Central memory CD8-positive, alpha-beta T cell (primary cell): ENCODE measurements at regions not wholly inside any gene's neighbourhood (a gene's known extent, or its start where the extent isn't known, plus 50 kb on each side); places are given as distances from the start of the nearest gene placed in this dataset.
"Not testable (repeated sequence)": the region's sequence is repeated elsewhere in the genome, so short reads cannot be mapped to it uniquely, and the experiment has no call there.

ENCODE experiments used
- ATAC-seq: fragments of 150-1000 bp; cut with Tn5 transposase; replicated peaks from 2 replicates; pipeline ENCODE4 v1.10.0; 2022; ENCODE audit warnings: mild to moderate bottlenecking, moderate FRiP score, moderate number of reproducible peaks; ENCODE audit not compliant: poor library complexity, severe bottlenecking; ENCODE audit errors: extremely low read depth
- DNase-seq, 2 donors: peaks; one replicate each; pipeline ENCODE4 v3.0.0; 2021; ENCODE audit warnings: low spot score in 2 of 2
- H3K27ac Mint-ChIP-seq: one replicate; pipeline ENCODE4 v1.8.0; 2022; ENCODE audit warnings: low read depth, mild to moderate bottlenecking, moderate library complexity, mixed read lengths
- H3K27me3 Mint-ChIP-seq: one replicate; pipeline ENCODE4 v1.8.0; 2022; ENCODE audit warnings: mixed read lengths
- H3K36me3 Mint-ChIP-seq: one replicate; pipeline ENCODE4 v1.8.0; 2022; ENCODE audit warnings: mild to moderate bottlenecking, moderate library complexity, mixed read lengths; ENCODE audit not compliant: insufficient read depth
- H3K4me1 Mint-ChIP-seq: one replicate; pipeline ENCODE4 v1.8.0; 2022; ENCODE audit warnings: mixed read lengths
- H3K4me3 Mint-ChIP-seq: one replicate; pipeline ENCODE4 v1.8.0; 2022; ENCODE audit warnings: mild to moderate bottlenecking, moderate library complexity, mixed read lengths
- H3K9me3 Mint-ChIP-seq: one replicate; pipeline ENCODE4 v1.8.0; 2022; ENCODE audit warnings: mixed read lengths

DNA sequence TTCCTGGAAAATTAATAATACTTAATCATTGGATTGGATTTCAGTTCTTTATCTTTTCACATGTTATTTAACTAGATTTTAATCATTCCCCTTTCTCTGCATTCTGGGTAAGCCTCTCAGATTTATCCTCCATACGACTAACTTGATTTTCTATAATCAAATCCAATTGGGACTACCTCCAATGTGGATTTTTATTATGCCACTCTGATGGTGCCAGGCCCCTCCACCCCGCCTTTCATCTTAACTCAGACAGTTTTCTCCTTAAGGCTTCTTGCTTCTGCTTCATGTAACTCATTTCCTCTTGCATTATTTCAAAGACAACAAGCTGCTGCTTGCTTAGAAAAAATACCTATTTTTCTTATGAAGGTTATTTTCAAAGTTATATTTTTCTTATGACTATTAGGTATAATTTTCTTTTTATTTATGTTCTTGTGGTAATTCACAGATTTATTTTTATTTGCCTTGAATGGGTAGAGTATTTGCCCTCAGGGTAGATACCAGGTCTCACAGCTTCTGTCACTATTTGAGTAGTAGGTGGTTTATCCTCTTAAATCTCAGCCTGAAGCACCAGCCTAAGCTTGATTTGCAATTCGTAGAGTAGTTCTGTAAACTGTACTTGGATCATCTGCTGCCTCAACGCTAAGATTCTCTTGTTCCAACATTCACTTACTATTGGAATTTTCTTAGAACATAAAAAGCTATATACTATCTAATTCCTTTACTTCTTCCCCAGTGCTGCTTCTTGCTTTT, 659.0 kb upstream of the ARRDC3 start:
- H3K4me3 Mint-ChIP-seq = no peak overlapping the region
- ATAC-seq (no peak), DNase-seq (no peak)
- H3K4me1 Mint-ChIP-seq = no peaks in the 10 kb centered on the region
- H3K36me3 Mint-ChIP-seq = no peaks in the 10 kb centered on the region
- no peaks in the 10 kb centered on the region for H3K27me3 Mint-ChIP-seq
- no peak overlapping the region for H3K27ac Mint-ChIP-seq
- H3K9me3 Mint-ChIP-seq = peaks cover 16% of the 10 kb centered on the region

DNA sequence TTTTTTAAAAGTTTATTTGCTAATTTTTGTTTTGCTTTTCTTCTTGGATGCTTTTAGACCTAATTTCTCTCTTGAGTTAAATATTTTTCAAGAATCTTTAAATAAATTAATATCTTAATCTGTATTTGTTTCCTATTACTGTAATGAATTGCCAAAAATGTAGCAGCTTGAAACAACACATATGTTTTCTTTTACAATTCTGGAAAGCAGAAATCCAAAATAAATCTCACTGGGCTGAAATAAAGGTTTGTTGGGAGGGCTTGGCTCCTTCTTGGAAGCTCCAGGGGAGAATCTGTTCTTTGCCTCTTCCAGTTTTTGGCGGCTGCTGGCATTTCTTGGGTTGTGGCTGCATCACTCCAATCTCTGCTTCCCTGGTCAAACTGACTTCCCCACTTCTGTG, 658.1 kb upstream of the ARRDC3 start:
- Mint-ChIP-seq H3K9me3 (peaks cover 16% of the 10 kb centered on the region), H3K27ac (no peak overlapping the region), H3K27me3 (no peaks in the 10 kb centered on the region), H3K4me1 (no peaks in the 10 kb centered on the region), H3K36me3 (no peaks in the 10 kb centered on the region), H3K4me3 (no peak overlapping the region)
- DNase-seq = no peak
- no peak for ATAC-seq

DNA sequence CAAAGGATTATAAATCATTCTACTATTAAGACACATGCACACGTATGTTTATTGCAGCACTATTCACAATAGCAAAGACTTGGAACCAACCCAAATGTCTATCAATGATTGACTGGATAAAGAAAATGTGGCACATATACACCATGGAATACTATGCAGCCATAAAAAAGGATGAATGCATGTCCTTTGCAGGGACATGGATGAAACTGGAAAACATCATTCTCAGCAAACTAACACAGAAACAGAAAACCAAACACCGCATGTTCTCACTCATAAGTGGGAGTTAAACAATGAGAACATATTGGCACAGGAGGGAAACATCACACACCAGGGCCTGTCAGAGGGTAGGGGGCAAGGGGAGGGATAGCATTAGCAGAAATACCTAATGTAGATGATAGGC, 646.7 kb upstream of the ARRDC3 start:
- H3K9me3 Mint-ChIP-seq, H3K4me1 Mint-ChIP-seq, DNase-seq, H3K4me3 Mint-ChIP-seq, H3K27ac Mint-ChIP-seq, H3K27me3 Mint-ChIP-seq, ATAC-seq, H3K36me3 Mint-ChIP-seq: not testable (repeated sequence)

- Mint-ChIP-seq H3K27me3 (no peaks in the 10 kb centered on the region), H3K9me3 (peaks cover 6% of the 10 kb centered on the region), H3K4me1 (no peaks in the 10 kb centered on the region), H3K27ac (no peak overlapping the region), H3K36me3 (peaks cover 2% of the 10 kb centered on the region), H3K4me3 (no peak overlapping the region)
- ATAC-seq = no peak
- no peak for DNase-seq
Observed at GRCh38 chr5:92023555-92023954, 640.4 kb upstream of the ARRDC3 start.

DNA sequence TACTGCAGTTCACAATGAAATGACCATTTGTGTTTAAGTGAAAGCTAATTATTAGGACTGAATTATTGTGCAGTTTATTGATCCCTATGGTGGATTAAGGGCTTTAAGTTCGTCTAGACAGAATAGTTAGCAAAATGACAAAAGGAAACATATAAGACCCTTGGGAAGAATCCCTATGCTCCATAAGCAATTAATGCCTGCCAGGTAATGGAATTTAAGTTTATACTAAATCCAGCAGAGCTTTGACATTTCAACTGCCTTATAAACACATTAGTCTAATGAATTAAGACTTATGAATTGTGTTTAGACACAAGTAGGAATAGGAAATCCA, 640.0 kb upstream of the ARRDC3 start:
- no peak for ATAC-seq
- Mint-ChIP-seq H3K9me3 (peaks cover 6% of the 10 kb centered on the region), H3K36me3 (peaks cover 2% of the 10 kb centered on the region), H3K27ac (no peak overlapping the region), H3K27me3 (no peaks in the 10 kb centered on the region), H3K4me1 (no peaks in the 10 kb centered on the region), H3K4me3 (no peak overlapping the region)
- no peak for DNase-seq

DNA sequence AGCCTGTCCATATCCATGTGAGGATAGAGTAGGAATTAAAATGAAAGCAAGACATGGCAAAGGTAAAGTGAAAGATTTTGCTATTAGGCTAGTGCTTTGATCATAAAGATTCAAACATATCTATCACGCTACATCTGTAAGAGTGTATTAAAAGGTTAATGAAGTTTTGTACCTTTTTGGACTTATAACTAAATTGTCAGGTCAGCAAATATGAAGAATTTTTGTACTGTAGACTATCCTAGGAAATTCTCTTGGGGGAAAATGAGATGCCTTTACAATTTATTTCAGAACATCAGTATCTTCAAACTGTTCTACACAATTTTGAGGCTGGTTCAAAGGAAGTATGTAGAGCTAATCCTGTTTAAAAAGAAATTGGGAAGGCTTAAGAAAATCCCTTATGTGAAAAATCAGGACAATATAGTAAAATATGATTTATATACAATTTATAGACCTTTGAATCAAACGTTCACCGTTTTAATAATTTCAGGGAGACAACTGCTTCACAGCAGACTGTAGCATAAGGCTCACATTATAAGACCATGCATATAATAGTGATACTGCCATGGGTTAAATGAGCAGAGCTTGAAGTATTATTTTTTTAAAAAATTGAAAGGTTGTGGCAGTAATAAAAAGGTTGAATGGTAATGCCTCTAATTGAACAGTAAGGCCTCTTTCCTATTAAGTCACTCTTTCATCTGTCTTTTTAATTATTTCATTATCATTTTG, 639.5 kb upstream of the ARRDC3 start:
- Mint-ChIP-seq H3K4me1 (no peaks in the 10 kb centered on the region), H3K27me3 (no peaks in the 10 kb centered on the region), H3K27ac (no peak overlapping the region), H3K36me3 (peaks cover 2% of the 10 kb centered on the region), H3K9me3 (peaks cover 6% of the 10 kb centered on the region), H3K4me3 (no peak overlapping the region)
- ATAC-seq (no peak), DNase-seq (no peak)

DNA sequence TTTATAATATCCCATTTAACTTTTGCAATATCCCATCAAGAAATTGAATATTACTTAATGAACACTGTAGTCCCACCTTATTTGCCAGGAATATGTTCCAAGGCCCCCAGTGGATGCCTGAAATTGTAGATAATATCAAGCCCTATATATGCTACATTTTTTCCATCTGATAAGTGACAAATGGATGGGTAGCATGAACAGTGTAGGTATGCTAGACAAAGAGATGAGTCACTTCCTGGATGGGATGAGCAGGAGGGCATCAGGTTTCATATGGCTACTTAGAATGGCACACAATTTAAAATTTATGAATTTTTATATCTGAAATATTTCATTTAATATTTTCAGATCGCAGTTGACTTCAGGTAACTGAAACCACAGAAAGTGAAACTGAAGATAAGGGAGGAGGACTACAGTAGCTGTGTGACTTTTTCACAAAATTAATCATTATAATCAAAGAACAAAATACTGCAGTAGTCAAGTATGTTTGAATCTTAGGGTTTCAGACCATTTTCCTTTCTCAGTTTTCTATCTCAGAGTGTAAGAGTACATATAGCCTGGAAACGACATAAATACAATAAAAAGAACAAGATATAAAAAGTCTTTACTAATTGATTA, 636.4 kb upstream of the ARRDC3 start:
- ATAC-seq (no peak), DNase-seq (no peak)
- Mint-ChIP-seq H3K27me3 (no peaks in the 10 kb centered on the region), H3K4me3 (no peak overlapping the region), H3K4me1 (no peaks in the 10 kb centered on the region), H3K9me3 (peaks cover 10% of the 10 kb centered on the region), H3K27ac (no peak overlapping the region), H3K36me3 (peaks cover 2% of the 10 kb centered on the region)

- no peaks in the 10 kb centered on the region for H3K27me3 Mint-ChIP-seq
- no peak overlapping the region for H3K4me3 Mint-ChIP-seq
Observed at GRCh38 chr5:92017776-92018175, 634.7 kb upstream of the ARRDC3 start.

GRCh38 chr5:92011845-92012244, 628.7 kb upstream of the ARRDC3 start:
- not testable (repeated sequence) for H3K27ac Mint-ChIP-seq, H3K4me3 Mint-ChIP-seq, H3K4me1 Mint-ChIP-seq, DNase-seq, ATAC-seq, H3K36me3 Mint-ChIP-seq, H3K27me3 Mint-ChIP-seq
- H3K9me3 Mint-ChIP-seq = peaks cover 26% of the 10 kb centered on the region

More at GRCh38 chr5:92017776-92018175, 634.7 kb upstream of the ARRDC3 start:
- Mint-ChIP-seq H3K27ac (no peak overlapping the region), H3K4me1 (no peaks in the 10 kb centered on the region), H3K9me3 (peaks cover 13% of the 10 kb centered on the region), H3K36me3 (peaks cover 2% of the 10 kb centered on the region)
- DNase-seq = no peak
- ATAC-seq = no peak

- ATAC-seq (no peak), DNase-seq (no peak)
- H3K4me1 Mint-ChIP-seq = no peaks in the 10 kb centered on the region
- H3K4me3 Mint-ChIP-seq = no peak overlapping the region
- no peaks in the 10 kb centered on the region for H3K27me3 Mint-ChIP-seq
- H3K27ac Mint-ChIP-seq = no peak overlapping the region
- H3K36me3 Mint-ChIP-seq = no peaks in the 10 kb centered on the region
- no peaks in the 10 kb centered on the region for H3K9me3 Mint-ChIP-seq
Observed at GRCh38 chr5:92003806-92004205, 620.7 kb upstream of the ARRDC3 start.

GRCh38 chr5:92002721-92003274, 619.7 kb upstream of the ARRDC3 start:
- Mint-ChIP-seq H3K9me3 (no peaks in the 10 kb centered on the region), H3K27ac (no peak overlapping the region), H3K27me3 (no peaks in the 10 kb centered on the region), H3K4me1 (no peaks in the 10 kb centered on the region), H3K36me3 (no peaks in the 10 kb centered on the region), H3K4me3 (no peak overlapping the region)
- DNase-seq (no peak), ATAC-seq (no peak)

DNA sequence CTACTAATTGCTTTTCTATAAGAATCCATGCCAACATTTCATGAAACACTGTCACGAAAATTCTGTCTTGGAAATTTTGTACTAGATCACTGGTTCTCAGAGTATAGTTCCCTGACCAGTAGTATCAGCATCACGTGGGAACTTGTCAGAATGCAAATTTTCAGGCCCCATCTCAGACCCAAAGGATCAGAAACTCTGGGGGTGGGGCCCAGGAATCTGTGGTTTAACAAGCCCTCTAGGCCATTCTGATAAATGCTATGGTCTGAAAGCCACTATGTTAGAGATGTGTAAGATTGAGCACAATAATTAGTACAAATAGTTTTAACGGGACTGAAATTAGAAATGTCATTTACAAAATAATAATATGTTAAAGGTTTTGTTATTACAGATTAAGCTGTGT, 615.7 kb upstream of the ARRDC3 start:
- DNase-seq = no peak
- ATAC-seq = no peak
- H3K4me3 Mint-ChIP-seq = no peak overlapping the region
- H3K9me3 Mint-ChIP-seq = no peaks in the 10 kb centered on the region
- H3K27me3 Mint-ChIP-seq = no peaks in the 10 kb centered on the region
- H3K27ac Mint-ChIP-seq = no peak overlapping the region
- H3K36me3 Mint-ChIP-seq = no peaks in the 10 kb centered on the region
- H3K4me1 Mint-ChIP-seq = no peaks in the 10 kb centered on the region

GRCh38 chr5:91983869-91984268, 600.8 kb upstream of the ARRDC3 start:
- DNase-seq = no peak
- peaks cover 12% of the 10 kb centered on the region for H3K9me3 Mint-ChIP-seq
- peaks cover 1% of the 10 kb centered on the region for H3K36me3 Mint-ChIP-seq
- H3K27ac Mint-ChIP-seq = no peak overlapping the region
- no peaks in the 10 kb centered on the region for H3K4me1 Mint-ChIP-seq
- no peaks in the 10 kb centered on the region for H3K27me3 Mint-ChIP-seq
- no peak for ATAC-seq
- no peak overlapping the region for H3K4me3 Mint-ChIP-seq
